ENCODE measurements at regions not wholly inside any gene's neighbourhood (a gene's known extent, or its start where the extent isn't known, plus 50 kb on each side); places are given as distances from the start of the nearest gene placed in this dataset.

GRCh38 chr17:71725811-71726210, 395.0 kb upstream of the SOX9 start:
- no peak overlapping the region for H3K4me3 ChIP-seq
- intact Hi-C loops (cut with micrococcal nuclease), result no loop called here
- H3K27ac ChIP-seq (replicated peaks), result no peak overlapping the region
- peaks cover 5% of the 10 kb centered on the region for H3K27me3 ChIP-seq (ENCODE audit: low read depth)
- H3K36me3 ChIP-seq, result no peaks in the 10 kb centered on the region
- no peaks in the 10 kb centered on the region for H3K4me1 ChIP-seq
- no peaks in the 10 kb centered on the region for H3K9me3 ChIP-seq (replicated peaks)
- no peak for TF ChIP-seq CTCF (IDR thresholded peaks at IDR 0.05; ENCODE audit: borderline replicate concordance)
- DNase-seq, result no peak

- Histone ChIP-seq H3K9me3 (replicated peaks) (no peaks in the 10 kb centered on the region), H3K27me3 (ENCODE audit: low read depth) (peaks cover 5% of the 10 kb centered on the region), H3K4me3 (no peak overlapping the region), H3K4me1 (no peaks in the 10 kb centered on the region), H3K27ac (replicated peaks) (no peak overlapping the region), H3K36me3 (no peaks in the 10 kb centered on the region)
- DNase-seq, result no peak
- intact Hi-C loops (cut with micrococcal nuclease), result no loop called here
- TF ChIP-seq CTCF (IDR thresholded peaks at IDR 0.05; ENCODE audit: borderline replicate concordance), result no peak
These were observed 394.5 kb upstream of the SOX9 start for GRCh38 chr17:71726341-71726740.

GRCh38 chr17:71727292-71727691, 393.5 kb upstream of the SOX9 start:
- Histone ChIP-seq H3K27me3 (ENCODE audit: low read depth) (peaks cover 5% of the 10 kb centered on the region), H3K4me3 (no peak overlapping the region), H3K4me1 (no peaks in the 10 kb centered on the region), H3K36me3 (no peaks in the 10 kb centered on the region), H3K9me3 (replicated peaks) (no peaks in the 10 kb centered on the region), H3K27ac (replicated peaks) (no peak overlapping the region)
- TF ChIP-seq CTCF (IDR thresholded peaks at IDR 0.05; ENCODE audit: borderline replicate concordance), result no peak
- intact Hi-C loops (cut with micrococcal nuclease), result no loop called here
- no peak for DNase-seq

GRCh38 chr17:71727723-71728122, 393.1 kb upstream of the SOX9 start:
- intact Hi-C loops (cut with micrococcal nuclease), result no loop called here
- H3K4me1 ChIP-seq, result no peaks in the 10 kb centered on the region
- no peak overlapping the region for H3K4me3 ChIP-seq
- no peak overlapping the region for H3K27ac ChIP-seq (replicated peaks)
- H3K36me3 ChIP-seq, result no peaks in the 10 kb centered on the region
- no peak for TF ChIP-seq CTCF (IDR thresholded peaks at IDR 0.05; ENCODE audit: borderline replicate concordance)
- DNase-seq, result no peak
- no peaks in the 10 kb centered on the region for H3K9me3 ChIP-seq (replicated peaks)
- H3K27me3 ChIP-seq (ENCODE audit: low read depth), result peaks cover 5% of the 10 kb centered on the region

- Histone ChIP-seq H3K36me3 (no peaks in the 10 kb centered on the region), H3K4me3 (no peak overlapping the region), H3K27me3 (ENCODE audit: low read depth) (peaks cover 5% of the 10 kb centered on the region), H3K9me3 (replicated peaks) (no peaks in the 10 kb centered on the region), H3K27ac (replicated peaks) (no peak overlapping the region), H3K4me1 (no peaks in the 10 kb centered on the region)
- intact Hi-C loops (cut with micrococcal nuclease), result no loop called here
- no peak for DNase-seq
- no peak for TF ChIP-seq CTCF (IDR thresholded peaks at IDR 0.05; ENCODE audit: borderline replicate concordance)
These were observed 389.9 kb upstream of the SOX9 start for GRCh38 chr17:71730871-71731270.

- H3K27ac ChIP-seq (replicated peaks), result no peak overlapping the region
- no peaks in the 10 kb centered on the region for H3K27me3 ChIP-seq (ENCODE audit: low read depth)
- no peak overlapping the region for H3K4me3 ChIP-seq
- no peaks in the 10 kb centered on the region for H3K9me3 ChIP-seq (replicated peaks)
- TF ChIP-seq CTCF (IDR thresholded peaks at IDR 0.05; ENCODE audit: borderline replicate concordance), result no peak
- no peaks in the 10 kb centered on the region for H3K4me1 ChIP-seq
- DNase-seq, result no peak
- intact Hi-C loops (cut with micrococcal nuclease), result no loop called here
- no peaks in the 10 kb centered on the region for H3K36me3 ChIP-seq
These were observed 384.9 kb upstream of the SOX9 start for GRCh38 chr17:71735893-71736292.
